ENCODE measurements at regions not wholly inside any gene's neighbourhood (a gene's known extent, or its start where the extent isn't known, plus 50 kb on each side); places are given as distances from the start of the nearest gene placed in this dataset.

DNA sequence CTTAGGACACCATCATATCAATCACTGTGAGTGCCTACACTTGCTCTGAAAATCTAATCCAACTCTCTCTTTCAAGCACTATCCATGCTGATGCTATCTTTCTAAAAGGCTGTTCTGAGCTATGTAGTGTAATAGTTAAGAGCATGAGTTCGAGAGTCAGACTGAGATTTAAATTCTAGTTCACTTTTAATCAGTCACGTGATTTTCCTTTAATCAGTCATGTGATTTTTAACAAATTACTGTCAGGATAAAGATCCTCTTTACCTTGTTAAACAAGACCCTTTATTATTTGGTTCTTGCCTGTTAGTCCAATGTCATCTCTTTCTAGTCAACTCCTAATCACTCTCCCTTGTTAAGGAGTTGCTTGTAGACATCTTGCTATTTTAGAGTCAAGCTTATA is 653.0 kb downstream of the RPL10L start:
- Histone ChIP-seq H3K18ac (ENCODE audit: extremely low read depth, low read length) (no peak overlapping the region), H4K20me1 (replicated peaks in 1 of 2; ENCODE audit: control insufficient read depth in 1 of 2, insufficient read depth in 2 of 2, low read length in 2 of 2) (no peaks in the 10 kb centered on the region), H3K36me3 (ENCODE audit: control insufficient read depth in 2 of 4, insufficient read depth in 4 of 4, low read length in 3 of 4) (no peaks in the 10 kb centered on the region), H2BK120ac (replicated peaks; ENCODE audit: low read depth, low read length) (no peak overlapping the region), H2BK12ac (ENCODE audit: low read depth, low read length) (no peak overlapping the region), H3K23ac (ENCODE audit: insufficient read length) (no peak overlapping the region), H3K56ac (replicated peaks; ENCODE audit: insufficient read length, low read depth, low read length) (no peak overlapping the region), H3K4me1 (replicated peaks in 1 of 4; ENCODE audit: control insufficient read depth in 3 of 4, insufficient read depth in 4 of 4, low read length in 3 of 4) (no peaks in the 10 kb centered on the region), H2BK5ac (ENCODE audit: low read depth, low read length) (no peak overlapping the region), H4K8ac (ENCODE audit: extremely low read depth, insufficient read depth, low read length) (no peak overlapping the region), H3K9ac (replicated peaks in 1 of 4; ENCODE audit: extremely low read depth in 1 of 4, low read depth in 3 of 4, low read length in 3 of 4) (no peak overlapping the region), H3K4me3 (ENCODE audit: extremely low read depth in 1 of 4, insufficient read depth in 2 of 4, low read depth in 3 of 4, low read length in 4 of 4) (no peak overlapping the region), H3K27ac (ENCODE audit: low read depth, low read length) (no peak overlapping the region), H2BK20ac (ENCODE audit: low read length) (no peak overlapping the region), H3K9me3 (ENCODE audit: insufficient read depth in 2 of 2, low read depth in 1 of 2, low read length in 1 of 2) (no peaks in the 10 kb centered on the region), H3K4me2 (ENCODE audit: insufficient read depth in 1 of 2, low read depth in 2 of 2, low read length in 2 of 2) (no peak overlapping the region), H2AFZ (ENCODE audit: low read length) (no peak overlapping the region), H3K79me1 (ENCODE audit: low read depth, low read length) (no peaks in the 10 kb centered on the region), H2BK15ac (ENCODE audit: low read length) (no peak overlapping the region), H3K4ac (replicated peaks; ENCODE audit: insufficient read length, low read depth, low read length) (no peak overlapping the region), H4K91ac (replicated peaks; ENCODE audit: insufficient read length, low read length) (no peak overlapping the region), H4K5ac (ENCODE audit: insufficient read length, low read depth, low read length) (no peak overlapping the region), H3K27me3 (replicated peaks in 1 of 4; ENCODE audit: control insufficient read depth in 3 of 4, extremely low read depth in 1 of 4, insufficient read depth in 3 of 4, low read length in 3 of 4) (no peaks in the 10 kb centered on the region), H3K79me2 (ENCODE audit: control insufficient read depth in 1 of 2, insufficient read depth in 2 of 2, low read length in 2 of 2) (no peaks in the 10 kb centered on the region), H2AK5ac (ENCODE audit: low read depth, low read length) (no peak overlapping the region), H3K14ac (ENCODE audit: insufficient read length) (no peak overlapping the region), H3K23me2 (ENCODE audit: low read depth, low read length) (no peaks in the 10 kb centered on the region)
- no peak for DNase-seq (ENCODE audit: low read depth in 1 of 2, low spot score in 2 of 2)
- CTCF ChIA-PET (ENCODE audit: partially characterized antibody) = no interaction called here
- POLR2A ChIA-PET (ENCODE audit: partially characterized antibody) = no interaction called here
- TF ChIP-seq RFX5 (IDR thresholded peaks at IDR 0.05; ENCODE audit: borderline replicate concordance, low read depth, low read length) = no peak
- TF ChIP-seq JUND (IDR thresholded peaks at IDR 0.05; ENCODE audit: low read length) = no peak
- TF ChIP-seq CBX8 (IDR thresholded peaks at IDR 0.05; ENCODE audit: borderline replicate concordance, low read depth, low read length) = no peak
- no peak for TF ChIP-seq CHD1 (IDR thresholded peaks at IDR 0.05; ENCODE audit: low read depth, low read length)
- TF ChIP-seq TBP (IDR thresholded peaks at IDR 0.05; ENCODE audit: low read depth, low read length) = no peak
- TF ChIP-seq SP1 (IDR thresholded peaks at IDR 0.05; ENCODE audit: low read depth, low read length) = no peak
- TF ChIP-seq SIN3A (conservative IDR thresholded peaks at IDR 0.05 in 1 of 2, IDR thresholded peaks at IDR 0.05 in 1 of 2; ENCODE audit: low read depth in 1 of 2, low read length in 2 of 2) = no peak
- TF ChIP-seq BCL11A (IDR thresholded peaks at IDR 0.05; ENCODE audit: low read depth in 2 of 2, low read length in 2 of 2) = no peak
- no peak for TF ChIP-seq FOSL1 (IDR thresholded peaks at IDR 0.05; ENCODE audit: insufficient read depth, low read depth, low read length)
- no peak for TF ChIP-seq POLR2A (IDR thresholded peaks at IDR 0.05; ENCODE audit: control extremely low read depth in 1 of 2, low read depth in 2 of 2, low read length in 2 of 2)
- no peak for TF ChIP-seq RNF2 (IDR thresholded peaks at IDR 0.05; ENCODE audit: borderline replicate concordance, low read depth, low read length, missing control alignments, poor library complexity, severe bottlenecking)
- WGBS, 2 experiments (ENCODE audit: extremely low coverage in 1 of 2, insufficient coverage in 1 of 2, insufficient read length in 1 of 2, insufficient replicate concordance in 2 of 2, low coverage in 1 of 2, low lambda C conversion rate in 2 of 2, missing lambda C conversion rate in 1 of 2) = 86% methylated on average over 2 of the region's 2 CpGs; no CpG with 5 or more reads in 1 of the 2 experiments
- FAIRE-seq = no peak

Measured in H1 (cell line).